Caco-2 (cell line): ENCODE measurements at regions not wholly inside any gene's neighbourhood (a gene's known extent, or its start where the extent isn't known, plus 50 kb on each side); places are given as distances from the start of the nearest gene placed in this dataset.

Experiments
- BruUV-seq: library from RNA; stranded (reverse); fragments of 400-500 nt; replicated peaks from 2 replicates; lab custom pipeline; 2021; lab: Mats Ljungman, UMichigan
- CTCF ChIA-PET: fragments of 300-600 bp; sonication (Branson Sonifier 250); formaldehyde crosslinking; loops from one replicate; lab custom pipeline; 2022; ENCODE audit warnings: antibody characterized with exemption; lab: Charles Lee
- POLR2A ChIA-PET: fragments of 300-600 bp; sonication (Branson Sonifier 250); formaldehyde crosslinking; loops from one replicate; lab custom pipeline; 2022; ENCODE audit warnings: antibody characterized with exemption; lab: Charles Lee
- DNase-seq, 2 experiments: peaks; one replicate each; pipeline versions ENCODE4 v3.0.0 to v3.0.0-alpha.2; 2020 to 2022
- H3K27me3 ChIP-seq: replicated peaks from 2 replicates; pipeline ENCODE4 v1.6.0; 2011; ENCODE audit warnings: low read length; ENCODE audit not compliant: control insufficient read depth, insufficient read depth
- H3K36me3 ChIP-seq: 2 replicates; pipeline ENCODE4 v1.5.1; 2011; ENCODE audit warnings: low read length; ENCODE audit not compliant: control insufficient read depth, insufficient read depth
- H3K4me1 ChIP-seq: fragments of 250-450 bp; sonication (Bioruptor Pico); 2 replicates; pipeline ENCODE4 v1.5.1; 2020; ENCODE audit warnings: mild to moderate bottlenecking
- H3K4me3 ChIP-seq: 2 replicates; pipeline ENCODE4 v1.5.1; 2011; ENCODE audit warnings: low read depth, mild to moderate bottlenecking, control low read depth, low read length
- H3K9me3 ChIP-seq: fragments of 250-450 bp; sonication (Bioruptor Pico); 2 replicates; pipeline ENCODE4 v1.5.1; 2020; ENCODE audit warnings: mild to moderate bottlenecking, moderate library complexity
- H3K27ac Mint-ChIP-seq: one replicate; pipeline ENCODE4 v1.8.0; 2022; ENCODE audit warnings: mixed read lengths; ENCODE audit not compliant: unreplicated experiment
- H3K27me3 Mint-ChIP-seq: one replicate; pipeline ENCODE4 v1.8.0; 2022; ENCODE audit warnings: mixed read lengths; ENCODE audit not compliant: insufficient read depth, unreplicated experiment
- H3K36me3 Mint-ChIP-seq: one replicate; pipeline ENCODE4 v1.8.0; 2022; ENCODE audit warnings: mild to moderate bottlenecking, mixed read lengths; ENCODE audit not compliant: insufficient read depth, unreplicated experiment
- H3K4me1 Mint-ChIP-seq: one replicate; pipeline ENCODE4 v1.8.0; 2022; ENCODE audit warnings: low read depth, mixed read lengths; ENCODE audit not compliant: unreplicated experiment
- H3K4me3 Mint-ChIP-seq: one replicate; pipeline ENCODE4 v1.8.0; 2022; ENCODE audit warnings: mild to moderate bottlenecking, moderate library complexity, mixed read lengths; ENCODE audit not compliant: unreplicated experiment
- H3K9me3 Mint-ChIP-seq: one replicate; pipeline ENCODE4 v1.8.0; 2022; ENCODE audit warnings: mixed read lengths; ENCODE audit not compliant: unreplicated experiment
- CTCF ChIP-seq, 2 experiments: fragments of 200-600 bp in 1 of 2; IDR thresholded peaks; 1 replicate in 1 of 2; 2 replicates in 1 of 2; pipeline versions ENCODE4 v1.5.1 to v1.8.0; 2011 to 2022; ENCODE audit warnings: antibody characterized with exemption in 1 of 2, control low read depth in 1 of 2, inconsistent platforms in 1 of 2, low read depth in 1 of 2, low read length in 1 of 2, mild to moderate bottlenecking in 1 of 2, moderate library complexity in 1 of 2; ENCODE audit not compliant: insufficient read depth in 1 of 2, severe bottlenecking in 1 of 2, unreplicated experiment in 1 of 2
- intact Hi-C: fragments of 100-400 bp; cut with micrococcal nuclease; formaldehyde crosslinking; loops from one replicate; pipeline ENCODE4 v1.10.0; 2022; ENCODE audit not compliant: unreplicated experiment

GRCh38 chr9:3676766-3677165, 151.0 kb upstream of the RFX3 start:
- H3K27me3 ChIP-seq = no peaks in the 10 kb centered on the region
- Mint-ChIP-seq H3K4me1 (no peaks in the 10 kb centered on the region), H3K4me3 (no peak overlapping the region), H3K27ac (no peak overlapping the region), H3K9me3 (no peaks in the 10 kb centered on the region), H3K36me3 (no peaks in the 10 kb centered on the region), H3K27me3 (peaks cover 4% of the 10 kb centered on the region)
- POLR2A ChIA-PET = no interaction called here
- intact Hi-C loops = no loop called here
- BruUV-seq = no TSS peak
- no peaks in the 10 kb centered on the region for H3K9me3 ChIP-seq
- no peaks in the 10 kb centered on the region for H3K36me3 ChIP-seq
- H3K4me1 ChIP-seq = no peaks in the 10 kb centered on the region
- CTCF ChIA-PET = no interaction called here
- no peak for DNase-seq
- no peak for TF ChIP-seq CTCF (IDR thresholded peaks at IDR 0.05; ENCODE audit: insufficient read depth in 1 of 2, low read depth in 1 of 2, low read length in 1 of 2, severe bottlenecking in 1 of 2, unreplicated experiment in 1 of 2)
- H3K4me3 ChIP-seq = no peak overlapping the region

GRCh38 chr9:3675946-3676345, 150.1 kb upstream of the RFX3 start:
- no peak for DNase-seq
- H3K36me3 Mint-ChIP-seq = no peaks in the 10 kb centered on the region
- ChIA-PET POLR2A (no interaction called here), CTCF (no interaction called here)
- Histone ChIP-seq H3K4me3 (no peak overlapping the region), H3K9me3 (no peaks in the 10 kb centered on the region), H3K36me3 (no peaks in the 10 kb centered on the region), H3K27me3 (no peaks in the 10 kb centered on the region), H3K4me1 (no peaks in the 10 kb centered on the region)
- H3K27ac Mint-ChIP-seq = no peak overlapping the region
- no peaks in the 10 kb centered on the region for H3K4me1 Mint-ChIP-seq
- no peak for TF ChIP-seq CTCF (IDR thresholded peaks at IDR 0.05; ENCODE audit: insufficient read depth in 1 of 2, low read depth in 1 of 2, low read length in 1 of 2, severe bottlenecking in 1 of 2, unreplicated experiment in 1 of 2)
- no peaks in the 10 kb centered on the region for H3K9me3 Mint-ChIP-seq
- H3K27me3 Mint-ChIP-seq = peaks cover 4% of the 10 kb centered on the region
- no peak overlapping the region for H3K4me3 Mint-ChIP-seq
- intact Hi-C loops = no loop called here
- no TSS peak for BruUV-seq

- intact Hi-C loops = no loop called here
- CTCF ChIA-PET = no interaction called here
- Histone ChIP-seq H3K27me3 (no peaks in the 10 kb centered on the region), H3K4me3 (no peak overlapping the region), H3K4me1 (no peaks in the 10 kb centered on the region), H3K9me3 (no peaks in the 10 kb centered on the region), H3K36me3 (no peaks in the 10 kb centered on the region)
- no peak overlapping the region for H3K27ac Mint-ChIP-seq
- H3K9me3 Mint-ChIP-seq = no peaks in the 10 kb centered on the region
- no peak for TF ChIP-seq CTCF (IDR thresholded peaks at IDR 0.05; ENCODE audit: insufficient read depth in 1 of 2, low read depth in 1 of 2, low read length in 1 of 2, severe bottlenecking in 1 of 2, unreplicated experiment in 1 of 2)
- no peaks in the 10 kb centered on the region for H3K36me3 Mint-ChIP-seq
- H3K27me3 Mint-ChIP-seq = peaks cover 4% of the 10 kb centered on the region
- H3K4me1 Mint-ChIP-seq = no peaks in the 10 kb centered on the region
- POLR2A ChIA-PET = no interaction called here
- no peak for DNase-seq
- no TSS peak for BruUV-seq
- no peak overlapping the region for H3K4me3 Mint-ChIP-seq
Observed at GRCh38 chr9:3674561-3674960, 148.8 kb upstream of the RFX3 start.
